HL-60 (cell line): ENCODE measurements at regions not wholly inside any gene's neighbourhood (a gene's known extent, or its start where the extent isn't known, plus 50 kb on each side); places are given as distances from the start of the nearest gene placed in this dataset.
"Not testable (repeated sequence)": the region's sequence is repeated elsewhere in the genome, so short reads cannot be mapped to it uniquely, and the experiment has no call there.

Experiments used
- POLR2AphosphoS5 ChIP-seq: IDR thresholded peaks from 2 replicates; pipeline ENCODE4 v1.6.1; 2012; ENCODE audit warnings: low read depth
- TF ChIP-seq, protein P1 (sequence below): IDR thresholded peaks from one replicate; pipeline ENCODE4 v1.5.1; 2011; ENCODE audit warnings: low read length, control low read depth, inconsistent platforms; ENCODE audit not compliant: insufficient read depth
- TF ChIP-seq, protein P2 (sequence below): IDR thresholded peaks from 2 replicates; pipeline ENCODE4 v1.6.1; 2012; ENCODE audit warnings: low read depth; ENCODE audit not compliant: insufficient replicate concordance

DNA sequence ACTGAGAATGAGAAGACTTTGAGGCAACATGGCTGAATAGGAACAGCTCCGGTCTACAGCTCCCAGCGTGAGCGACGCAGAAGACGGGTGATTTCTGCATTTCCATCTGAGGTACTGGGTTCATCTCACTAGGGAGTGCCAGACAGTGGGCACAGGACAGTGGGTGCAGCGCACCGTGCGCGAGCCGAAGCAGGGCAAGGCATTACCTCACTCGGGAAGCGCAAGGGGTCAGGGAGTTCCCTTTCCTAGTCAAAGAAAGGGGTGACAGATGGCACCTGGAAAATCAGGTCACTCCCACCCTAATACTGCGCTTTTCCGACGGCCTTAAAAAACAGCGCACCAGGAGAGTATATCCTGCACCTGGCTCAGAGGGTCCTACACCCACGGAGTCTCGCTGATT, 829.9 kb downstream of the GLUD2 start:
- TF ChIP-seq, protein P1, sequence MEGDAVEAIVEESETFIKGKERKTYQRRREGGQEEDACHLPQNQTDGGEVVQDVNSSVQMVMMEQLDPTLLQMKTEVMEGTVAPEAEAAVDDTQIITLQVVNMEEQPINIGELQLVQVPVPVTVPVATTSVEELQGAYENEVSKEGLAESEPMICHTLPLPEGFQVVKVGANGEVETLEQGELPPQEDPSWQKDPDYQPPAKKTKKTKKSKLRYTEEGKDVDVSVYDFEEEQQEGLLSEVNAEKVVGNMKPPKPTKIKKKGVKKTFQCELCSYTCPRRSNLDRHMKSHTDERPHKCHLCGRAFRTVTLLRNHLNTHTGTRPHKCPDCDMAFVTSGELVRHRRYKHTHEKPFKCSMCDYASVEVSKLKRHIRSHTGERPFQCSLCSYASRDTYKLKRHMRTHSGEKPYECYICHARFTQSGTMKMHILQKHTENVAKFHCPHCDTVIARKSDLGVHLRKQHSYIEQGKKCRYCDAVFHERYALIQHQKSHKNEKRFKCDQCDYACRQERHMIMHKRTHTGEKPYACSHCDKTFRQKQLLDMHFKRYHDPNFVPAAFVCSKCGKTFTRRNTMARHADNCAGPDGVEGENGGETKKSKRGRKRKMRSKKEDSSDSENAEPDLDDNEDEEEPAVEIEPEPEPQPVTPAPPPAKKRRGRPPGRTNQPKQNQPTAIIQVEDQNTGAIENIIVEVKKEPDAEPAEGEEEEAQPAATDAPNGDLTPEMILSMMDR: not testable (repeated sequence)
- TF ChIP-seq POLR2AphosphoS5: not testable (repeated sequence)
- TF ChIP-seq, protein P2, sequence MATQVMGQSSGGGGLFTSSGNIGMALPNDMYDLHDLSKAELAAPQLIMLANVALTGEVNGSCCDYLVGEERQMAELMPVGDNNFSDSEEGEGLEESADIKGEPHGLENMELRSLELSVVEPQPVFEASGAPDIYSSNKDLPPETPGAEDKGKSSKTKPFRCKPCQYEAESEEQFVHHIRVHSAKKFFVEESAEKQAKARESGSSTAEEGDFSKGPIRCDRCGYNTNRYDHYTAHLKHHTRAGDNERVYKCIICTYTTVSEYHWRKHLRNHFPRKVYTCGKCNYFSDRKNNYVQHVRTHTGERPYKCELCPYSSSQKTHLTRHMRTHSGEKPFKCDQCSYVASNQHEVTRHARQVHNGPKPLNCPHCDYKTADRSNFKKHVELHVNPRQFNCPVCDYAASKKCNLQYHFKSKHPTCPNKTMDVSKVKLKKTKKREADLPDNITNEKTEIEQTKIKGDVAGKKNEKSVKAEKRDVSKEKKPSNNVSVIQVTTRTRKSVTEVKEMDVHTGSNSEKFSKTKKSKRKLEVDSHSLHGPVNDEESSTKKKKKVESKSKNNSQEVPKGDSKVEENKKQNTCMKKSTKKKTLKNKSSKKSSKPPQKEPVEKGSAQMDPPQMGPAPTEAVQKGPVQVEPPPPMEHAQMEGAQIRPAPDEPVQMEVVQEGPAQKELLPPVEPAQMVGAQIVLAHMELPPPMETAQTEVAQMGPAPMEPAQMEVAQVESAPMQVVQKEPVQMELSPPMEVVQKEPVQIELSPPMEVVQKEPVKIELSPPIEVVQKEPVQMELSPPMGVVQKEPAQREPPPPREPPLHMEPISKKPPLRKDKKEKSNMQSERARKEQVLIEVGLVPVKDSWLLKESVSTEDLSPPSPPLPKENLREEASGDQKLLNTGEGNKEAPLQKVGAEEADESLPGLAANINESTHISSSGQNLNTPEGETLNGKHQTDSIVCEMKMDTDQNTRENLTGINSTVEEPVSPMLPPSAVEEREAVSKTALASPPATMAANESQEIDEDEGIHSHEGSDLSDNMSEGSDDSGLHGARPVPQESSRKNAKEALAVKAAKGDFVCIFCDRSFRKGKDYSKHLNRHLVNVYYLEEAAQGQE: not testable (repeated sequence)
